HUES64 (cell line): ENCODE measurements at regions not wholly inside any gene's neighbourhood (a gene's known extent, or its start where the extent isn't known, plus 50 kb on each side); places are given as distances from the start of the nearest gene placed in this dataset.
"Not testable (repeated sequence)": the region's sequence is repeated elsewhere in the genome, so short reads cannot be mapped to it uniquely, and the experiment has no call there.

Experiments used
- H3K27ac ChIP-seq: 2 replicates; pipeline ENCODE4 v1.7.0; 2013; ENCODE audit warnings: low read depth, low read length, inconsistent platforms
- H3K27me3 ChIP-seq: 2 replicates; pipeline ENCODE4 v1.6.1; 2013; ENCODE audit warnings: mild to moderate bottlenecking, low read length; ENCODE audit not compliant: insufficient read depth
- H3K36me3 ChIP-seq: 2 replicates; pipeline ENCODE4 v1.6.1; 2013; ENCODE audit warnings: mild to moderate bottlenecking, low read length; ENCODE audit not compliant: insufficient read depth
- H3K4me1 ChIP-seq: 2 replicates; pipeline ENCODE4 v1.6.1; 2013; ENCODE audit warnings: mild to moderate bottlenecking, low read length, moderate library complexity; ENCODE audit not compliant: insufficient read depth
- H3K4me3 ChIP-seq: 2 replicates; pipeline ENCODE4 v1.5.1; 2013; ENCODE audit warnings: mild to moderate bottlenecking, low read length, moderate library complexity
- H3K9ac ChIP-seq: 2 replicates; pipeline ENCODE4 v1.6.1; 2013; ENCODE audit warnings: mild to moderate bottlenecking, low read depth, low read length
- H3K9me3 ChIP-seq: 2 replicates; pipeline ENCODE4 v1.6.1; 2013; ENCODE audit warnings: low read depth, low read length; ENCODE audit not compliant: insufficient read depth
- WGBS: fragments of 150-250, 120-280 bp; methylation state at CpG from one replicate; pipeline ENCODE4 v1.1.7; 2013; ENCODE audit warnings: missing lambda C conversion rate; 5-methylcytosine and 5-hydroxymethylcytosine counted together

- no peaks in the 10 kb centered on the region for H3K4me1 ChIP-seq
- no peak overlapping the region for H3K9ac ChIP-seq
- 92% methylated on average over 5 of the region's 5 CpGs for WGBS
- H3K36me3 ChIP-seq: no peaks in the 10 kb centered on the region
- no peaks in the 10 kb centered on the region for H3K27me3 ChIP-seq
- H3K4me3 ChIP-seq: no peak overlapping the region
- H3K27ac ChIP-seq: no peak overlapping the region
- no peaks in the 10 kb centered on the region for H3K9me3 ChIP-seq
Measured at GRCh38 chr12:127957001-127957660, 309.8 kb upstream of the TMEM132C start.

GRCh38 chr12:127962303-127962702, 304.7 kb upstream of the TMEM132C start:
- no peak overlapping the region for H3K27ac ChIP-seq
- no peak overlapping the region for H3K9ac ChIP-seq
- H3K4me1 ChIP-seq: no peaks in the 10 kb centered on the region
- no peaks in the 10 kb centered on the region for H3K36me3 ChIP-seq
- H3K4me3 ChIP-seq: no peak overlapping the region
- no peaks in the 10 kb centered on the region for H3K27me3 ChIP-seq
- WGBS: 87% methylated on average over 5 of the region's 5 CpGs
- H3K9me3 ChIP-seq: 0 out of 2 replicates have a peak, but pooled peaks cover 7% of the 10 kb centered on the region

- Histone ChIP-seq H3K27ac (no peak overlapping the region), H3K36me3 (no peaks in the 10 kb centered on the region), H3K4me1 (no peaks in the 10 kb centered on the region), H3K9me3 (0 out of 2 replicates have a peak, but pooled peaks cover 7% of the 10 kb centered on the region), H3K27me3 (no peaks in the 10 kb centered on the region), H3K4me3 (no peak overlapping the region), H3K9ac (no peak overlapping the region)
- whole genome bisulfite sequencing: 98% methylated on average over 2 of the region's 2 CpGs
Measured at GRCh38 chr12:127963933-127964332, 303.0 kb upstream of the TMEM132C start.

- Histone ChIP-seq H3K9ac (no peak overlapping the region), H3K9me3 (0 out of 2 replicates have a peak, but pooled peaks cover 7% of the 10 kb centered on the region), H3K27me3 (no peaks in the 10 kb centered on the region), H3K36me3 (no peaks in the 10 kb centered on the region), H3K4me1 (no peaks in the 10 kb centered on the region), H3K4me3 (no peak overlapping the region), H3K27ac (no peak overlapping the region)
- WGBS: 82% methylated on average over 2 of the region's 3 CpGs
Measured at GRCh38 chr12:127964717-127965116, 302.3 kb upstream of the TMEM132C start.

GRCh38 chr12:127966331-127966730, 300.6 kb upstream of the TMEM132C start:
- H3K4me1 ChIP-seq: no peaks in the 10 kb centered on the region
- 85% methylated on average over 1 of the region's 1 CpG for WGBS
- H3K27me3 ChIP-seq: no peaks in the 10 kb centered on the region
- H3K9me3 ChIP-seq: 0 out of 2 replicates have a peak, but pooled peaks cover 7% of the 10 kb centered on the region
- H3K36me3 ChIP-seq: no peaks in the 10 kb centered on the region
- H3K27ac ChIP-seq: no peak overlapping the region
- no peak overlapping the region for H3K9ac ChIP-seq
- no peak overlapping the region for H3K4me3 ChIP-seq

- Histone ChIP-seq H3K27me3 (no peaks in the 10 kb centered on the region), H3K36me3 (no peaks in the 10 kb centered on the region), H3K4me1 (no peaks in the 10 kb centered on the region), H3K9me3 (0 out of 2 replicates have a peak, but pooled peaks cover 7% of the 10 kb centered on the region), H3K4me3 (no peak overlapping the region), H3K27ac (no peak overlapping the region), H3K9ac (no peak overlapping the region)
- WGBS: 74% methylated on average over 3 of the region's 4 CpGs
Measured at GRCh38 chr12:127970491-127970890, 296.5 kb upstream of the TMEM132C start.

- H3K4me1 ChIP-seq: peaks cover 4% of the 10 kb centered on the region; the same call in 1 of the 2 replicates
- no peaks in the 10 kb centered on the region; the same call in 1 of the 2 replicates for H3K9me3 ChIP-seq
- WGBS: 75% methylated on average over 4 of the region's 4 CpGs
- no peaks in the 10 kb centered on the region for H3K27me3 ChIP-seq
- no peaks in the 10 kb centered on the region for H3K36me3 ChIP-seq
- no peak overlapping the region for H3K4me3 ChIP-seq
- H3K27ac ChIP-seq: no peak overlapping the region
- no peak overlapping the region for H3K9ac ChIP-seq
Measured at GRCh38 chr12:127980585-127980984, 286.4 kb upstream of the TMEM132C start.

GRCh38 chr12:127981875-127982274, 285.1 kb upstream of the TMEM132C start:
- WGBS: 96% methylated on average over 4 of the region's 5 CpGs
- Histone ChIP-seq H3K4me1 (peaks cover 4% of the 10 kb centered on the region; the same call in 1 of the 2 replicates), H3K27ac (no peak overlapping the region), H3K36me3 (no peaks in the 10 kb centered on the region), H3K9ac (no peak overlapping the region), H3K4me3 (no peak overlapping the region), H3K9me3 (no peaks in the 10 kb centered on the region), H3K27me3 (no peaks in the 10 kb centered on the region)

GRCh38 chr12:127983213-127983791, 283.7 kb upstream of the TMEM132C start:
- H3K9me3 ChIP-seq, H3K36me3 ChIP-seq, H3K27me3 ChIP-seq, H3K4me3 ChIP-seq, H3K4me1 ChIP-seq, H3K9ac ChIP-seq, H3K27ac ChIP-seq: not testable (repeated sequence)
- WGBS: 97% methylated on average over 50 of the region's 50 CpGs

GRCh38 chr12:127984386-127985055, 282.4 kb upstream of the TMEM132C start:
- Histone ChIP-seq H3K27me3 (no peaks in the 10 kb centered on the region), H3K36me3 (no peaks in the 10 kb centered on the region), H3K4me1 (peaks cover 4% of the 10 kb centered on the region; the same call in 1 of the 2 replicates), H3K9ac (no peak overlapping the region), H3K9me3 (no peaks in the 10 kb centered on the region), H3K4me3 (no peak overlapping the region), H3K27ac (no peak overlapping the region)
- WGBS: 90% methylated on average over 10 of the region's 10 CpGs

GRCh38 chr12:127987199-127987901, 279.6 kb upstream of the TMEM132C start:
- WGBS: 93% methylated on average over 14 of the region's 14 CpGs
- Histone ChIP-seq H3K4me3 (no peak overlapping the region), H3K27ac (no peak overlapping the region), H3K9ac (no peak overlapping the region), H3K36me3 (no peaks in the 10 kb centered on the region), H3K9me3 (peaks cover 12% of the 10 kb centered on the region), H3K27me3 (no peaks in the 10 kb centered on the region), H3K4me1 (no peaks in the 10 kb centered on the region)
